Fibroblast of lung (primary cell): ENCODE measurements at regions not wholly inside any gene's neighbourhood (a gene's known extent, or its start where the extent isn't known, plus 50 kb on each side); places are given as distances from the start of the nearest gene placed in this dataset.
A peak's percentile ranks its signal among the peaks of the same experiment; 100 is the strongest.

Experiments
- DNase-seq, 2 donors: peaks; one replicate each; pipeline versions ENCODE4 v3.0.0 to v3.0.0-alpha.2; 2010; ENCODE audit warnings: low read depth in 2 of 2
- H2AFZ ChIP-seq: 2 replicates; pipeline ENCODE4 v1.5.1; 2012; ENCODE audit warnings: low read length, control low read depth, inconsistent platforms
- H3K27ac ChIP-seq: 2 replicates; pipeline ENCODE4 v1.5.1; 2011; ENCODE audit warnings: low read length, control low read depth; ENCODE audit not compliant: insufficient read depth
- H3K27me3 ChIP-seq: 2 replicates; pipeline ENCODE4 v1.5.1; 2011; ENCODE audit warnings: mild to moderate bottlenecking, low read length; ENCODE audit not compliant: control insufficient read depth, insufficient read depth
- H3K36me3 ChIP-seq: 2 replicates; pipeline ENCODE4 v1.5.1; 2011; ENCODE audit warnings: low read length; ENCODE audit not compliant: control insufficient read depth, insufficient read depth
- H3K4me1 ChIP-seq: 2 replicates; pipeline ENCODE4 v1.5.1; 2011; ENCODE audit warnings: low read length; ENCODE audit not compliant: control insufficient read depth, insufficient read depth; ENCODE audit errors: extremely low read depth
- H3K4me2 ChIP-seq: 2 replicates; pipeline ENCODE4 v1.5.1; 2011; ENCODE audit warnings: low read length, control low read depth; ENCODE audit not compliant: insufficient read depth; ENCODE audit errors: extremely low read depth
- H3K4me3 ChIP-seq, 4 experiments: fragments of 200-600 bp in 1 of 4; sonication (generic) in 1 of 4; replicated peaks in 1 of 4; 2 replicates each; pipeline ENCODE4 v1.5.1; 2011 to 2016; ENCODE audit warnings: low read length in 4 of 4, low read depth in 3 of 4, mild to moderate bottlenecking in 3 of 4, control low read depth in 2 of 4, inconsistent platforms in 1 of 4, mixed read lengths in 1 of 4; ENCODE audit not compliant: insufficient read depth in 1 of 4; ENCODE audit errors: control extremely low read depth in 1 of 4
- H3K79me2 ChIP-seq: 2 replicates; pipeline ENCODE4 v1.5.1; 2012; ENCODE audit warnings: mild to moderate bottlenecking, low read length, inconsistent platforms; ENCODE audit not compliant: control insufficient read depth, insufficient read depth
- H3K9ac ChIP-seq: 2 replicates; pipeline ENCODE4 v1.5.1; 2011; ENCODE audit warnings: mild to moderate bottlenecking, low read length, control low read depth; ENCODE audit not compliant: insufficient read depth
- H3K9me3 ChIP-seq: 2 replicates; pipeline ENCODE4 v1.5.1; 2012; ENCODE audit warnings: low read depth, low read length; ENCODE audit not compliant: control insufficient read depth, insufficient read depth
- H4K20me1 ChIP-seq: 2 replicates; pipeline ENCODE4 v1.5.1; 2011; ENCODE audit warnings: low read length; ENCODE audit not compliant: control insufficient read depth, insufficient read depth; ENCODE audit errors: extremely low read depth
- EZH2 ChIP-seq: IDR thresholded peaks from 2 replicates; pipeline ENCODE4 v1.5.1; 2012; ENCODE audit warnings: low read length, control low read depth, mild to moderate bottlenecking; ENCODE audit errors: missing control alignments
- TF ChIP-seq, protein P1 (sequence below), 2 donors: IDR thresholded peaks in 1 of 2; conservative IDR thresholded peaks in 1 of 2; 1 replicate in 1 of 2; 2 replicates in 1 of 2; pipeline ENCODE4 v1.5.1; 2011 to 2012; ENCODE audit warnings: low read length in 2 of 2, control low read depth in 1 of 2, inconsistent platforms in 1 of 2, low read depth in 1 of 2, mild to moderate bottlenecking in 1 of 2

DNA sequence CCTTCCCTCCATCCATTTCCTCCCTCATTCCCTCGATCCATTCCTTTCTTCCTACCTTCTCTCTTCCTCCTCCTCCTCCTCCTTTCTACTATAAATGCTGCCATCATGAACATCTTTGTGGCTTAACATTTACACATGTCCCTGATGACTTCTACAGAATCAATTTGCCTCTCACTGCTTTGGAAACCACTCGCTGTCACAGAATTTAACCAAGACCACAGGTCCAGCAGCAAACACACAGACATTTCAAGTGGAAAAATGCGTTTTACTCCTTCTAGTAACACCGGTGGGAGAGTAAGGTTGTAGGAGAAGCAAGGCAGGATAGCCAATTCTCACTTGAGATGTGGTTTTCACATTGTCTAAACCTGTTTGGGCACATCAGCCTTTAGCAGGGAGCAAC is 101.4 kb upstream of the LRIG1 start:
- Histone ChIP-seq H3K4me3 (no peak overlapping the region), H3K36me3 (no peaks in the 10 kb centered on the region), H3K9me3 (no peaks in the 10 kb centered on the region), H3K4me2 (no peak overlapping the region), H3K4me1 (no peaks in the 10 kb centered on the region), H3K27ac (no peak overlapping the region), H4K20me1 (no peaks in the 10 kb centered on the region), H2AFZ (no peak overlapping the region), H3K27me3 (no peaks in the 10 kb centered on the region), H3K9ac (no peak overlapping the region), H3K79me2 (no peaks in the 10 kb centered on the region)
- TF ChIP-seq, protein P1, sequence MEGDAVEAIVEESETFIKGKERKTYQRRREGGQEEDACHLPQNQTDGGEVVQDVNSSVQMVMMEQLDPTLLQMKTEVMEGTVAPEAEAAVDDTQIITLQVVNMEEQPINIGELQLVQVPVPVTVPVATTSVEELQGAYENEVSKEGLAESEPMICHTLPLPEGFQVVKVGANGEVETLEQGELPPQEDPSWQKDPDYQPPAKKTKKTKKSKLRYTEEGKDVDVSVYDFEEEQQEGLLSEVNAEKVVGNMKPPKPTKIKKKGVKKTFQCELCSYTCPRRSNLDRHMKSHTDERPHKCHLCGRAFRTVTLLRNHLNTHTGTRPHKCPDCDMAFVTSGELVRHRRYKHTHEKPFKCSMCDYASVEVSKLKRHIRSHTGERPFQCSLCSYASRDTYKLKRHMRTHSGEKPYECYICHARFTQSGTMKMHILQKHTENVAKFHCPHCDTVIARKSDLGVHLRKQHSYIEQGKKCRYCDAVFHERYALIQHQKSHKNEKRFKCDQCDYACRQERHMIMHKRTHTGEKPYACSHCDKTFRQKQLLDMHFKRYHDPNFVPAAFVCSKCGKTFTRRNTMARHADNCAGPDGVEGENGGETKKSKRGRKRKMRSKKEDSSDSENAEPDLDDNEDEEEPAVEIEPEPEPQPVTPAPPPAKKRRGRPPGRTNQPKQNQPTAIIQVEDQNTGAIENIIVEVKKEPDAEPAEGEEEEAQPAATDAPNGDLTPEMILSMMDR (conservative IDR thresholded peaks at IDR 0.05 in 1 of 2, IDR thresholded peaks at IDR 0.05 in 1 of 2; ENCODE audit: low read depth in 1 of 2, low read length in 2 of 2) = no peak
- no peak for TF ChIP-seq EZH2
- peak in 1 of 2 donors; percentile 63 for DNase-seq

DNA sequence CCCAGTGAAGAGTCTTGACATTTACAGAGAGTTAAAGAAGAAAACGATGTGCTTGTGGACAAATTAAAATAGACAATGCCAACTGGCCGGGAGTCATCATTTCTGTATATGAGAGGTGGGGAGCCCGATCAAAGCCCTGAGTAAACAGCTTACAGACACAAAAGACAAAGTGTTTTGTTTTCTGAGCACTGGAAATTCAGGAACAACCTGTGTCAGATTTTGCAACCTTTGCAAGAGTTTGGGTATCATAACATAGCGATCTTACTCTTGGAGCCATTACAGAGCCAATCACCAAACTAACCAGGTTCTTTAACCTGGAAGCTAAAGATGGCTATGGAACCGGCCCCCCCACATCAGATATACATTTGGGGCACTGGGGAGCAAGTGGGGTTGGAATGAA is 101.9 kb upstream of the LRIG1 start:
- H3K4me1 ChIP-seq = no peaks in the 10 kb centered on the region
- H2AFZ ChIP-seq = no peak overlapping the region
- no peak overlapping the region for H3K4me3 ChIP-seq
- TF ChIP-seq, protein P1 (conservative IDR thresholded peaks at IDR 0.05 in 1 of 2, IDR thresholded peaks at IDR 0.05 in 1 of 2; ENCODE audit: low read depth in 1 of 2, low read length in 2 of 2) = no peak
- no peak for TF ChIP-seq EZH2
- H3K9me3 ChIP-seq = no peaks in the 10 kb centered on the region
- DNase-seq = no peak
- H3K27me3 ChIP-seq = no peaks in the 10 kb centered on the region
- H3K9ac ChIP-seq = no peak overlapping the region
- no peaks in the 10 kb centered on the region for H3K79me2 ChIP-seq
- H4K20me1 ChIP-seq = no peaks in the 10 kb centered on the region
- H3K36me3 ChIP-seq = no peaks in the 10 kb centered on the region
- H3K4me2 ChIP-seq = no peak overlapping the region
- no peak overlapping the region for H3K27ac ChIP-seq

DNA sequence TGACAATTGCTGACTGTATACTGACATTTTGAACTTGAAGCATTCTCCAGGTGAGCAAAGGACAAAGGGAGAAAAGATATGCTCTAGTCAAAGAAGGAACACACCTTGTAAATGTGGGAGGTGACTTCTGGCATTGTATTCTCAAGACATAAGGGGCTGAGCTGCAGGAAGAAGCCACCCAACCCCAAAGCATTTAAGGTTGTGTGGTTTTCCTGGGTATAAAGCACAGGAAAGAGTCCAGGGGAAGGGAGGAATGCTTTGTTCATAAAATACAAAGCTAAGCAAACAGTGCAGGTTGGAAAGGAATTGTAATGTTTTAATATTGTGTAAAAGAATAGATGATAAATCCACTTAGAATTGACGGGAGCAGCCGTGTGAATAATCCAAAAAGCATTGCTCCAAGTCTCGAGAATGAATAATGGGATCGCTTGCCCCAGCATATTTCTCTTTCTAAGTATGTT is 102.4 kb upstream of the LRIG1 start:
- H3K36me3 ChIP-seq = no peaks in the 10 kb centered on the region
- no peak overlapping the region for H3K4me3 ChIP-seq
- H3K79me2 ChIP-seq = no peaks in the 10 kb centered on the region
- H4K20me1 ChIP-seq = no peaks in the 10 kb centered on the region
- H3K27ac ChIP-seq = no peak overlapping the region
- TF ChIP-seq, protein P1 (conservative IDR thresholded peaks at IDR 0.05 in 1 of 2, IDR thresholded peaks at IDR 0.05 in 1 of 2; ENCODE audit: low read depth in 1 of 2, low read length in 2 of 2) = no peak
- no peak for TF ChIP-seq EZH2
- H3K4me2 ChIP-seq = no peak overlapping the region
- H3K9me3 ChIP-seq = no peaks in the 10 kb centered on the region
- no peaks in the 10 kb centered on the region for H3K4me1 ChIP-seq
- no peak overlapping the region for H3K9ac ChIP-seq
- H3K27me3 ChIP-seq = no peaks in the 10 kb centered on the region
- no peak overlapping the region for H2AFZ ChIP-seq
- peak in 1 of 2 donors; percentile 88 for DNase-seq
